WTC11 (cell line): ENCODE measurements at regions not wholly inside any gene's neighbourhood (a gene's known extent, or its start where the extent isn't known, plus 50 kb on each side); places are given as distances from the start of the nearest gene placed in this dataset.

Experiments
- ESRRA ChIP-seq: sonication (generic); formaldehyde crosslinking; IDR thresholded peaks from 2 replicates; pipeline ENCODE4 v1.8.1; 2022; ENCODE audit warnings: mild to moderate bottlenecking, missing genetic modification reagents, borderline replicate concordance
- FOXP1 ChIP-seq: sonication (generic); formaldehyde crosslinking; IDR thresholded peaks from 2 replicates; pipeline ENCODE4 v1.8.0; 2022; ENCODE audit warnings: missing genetic modification reagents, mild to moderate bottlenecking, moderate library complexity, borderline replicate concordance
- TP53 ChIP-seq: sonication (generic); formaldehyde crosslinking; IDR thresholded peaks from 2 replicates; pipeline ENCODE4 v1.8.1; 2023; ENCODE audit warnings: mild to moderate bottlenecking, missing genetic modification reagents
- ZBTB21 ChIP-seq: sonication (generic); formaldehyde crosslinking; IDR thresholded peaks from 2 replicates; pipeline ENCODE4 v1.8.1; 2023; ENCODE audit warnings: mild to moderate bottlenecking, missing genetic modification reagents, borderline replicate concordance
- TF ChIP-seq, protein P1 (sequence below): sonication (generic); formaldehyde crosslinking; IDR thresholded peaks from 2 replicates; pipeline ENCODE4 v1.8.1; 2023; ENCODE audit warnings: mild to moderate bottlenecking, missing genetic modification reagents, moderate library complexity
- TF ChIP-seq, protein P2 (sequence below): fragments of 200-600 bp; IDR thresholded peaks from 2 replicates; pipeline ENCODE4 v1.8.0; 2022; ENCODE audit warnings: antibody characterized with exemption
- TF ChIP-seq, protein P3 (sequence below): fragments of 250-450 bp; sonication (Bioruptor Pico); IDR thresholded peaks from 2 replicates; pipeline ENCODE4 v1.9.0; 2021; ENCODE audit warnings: mild to moderate bottlenecking
- TF ChIP-seq, protein P4 (sequence below): sonication (generic); formaldehyde crosslinking; IDR thresholded peaks from 2 replicates; pipeline ENCODE4 v1.8.0; 2022; ENCODE audit warnings: mild to moderate bottlenecking, missing genetic modification reagents

DNA sequence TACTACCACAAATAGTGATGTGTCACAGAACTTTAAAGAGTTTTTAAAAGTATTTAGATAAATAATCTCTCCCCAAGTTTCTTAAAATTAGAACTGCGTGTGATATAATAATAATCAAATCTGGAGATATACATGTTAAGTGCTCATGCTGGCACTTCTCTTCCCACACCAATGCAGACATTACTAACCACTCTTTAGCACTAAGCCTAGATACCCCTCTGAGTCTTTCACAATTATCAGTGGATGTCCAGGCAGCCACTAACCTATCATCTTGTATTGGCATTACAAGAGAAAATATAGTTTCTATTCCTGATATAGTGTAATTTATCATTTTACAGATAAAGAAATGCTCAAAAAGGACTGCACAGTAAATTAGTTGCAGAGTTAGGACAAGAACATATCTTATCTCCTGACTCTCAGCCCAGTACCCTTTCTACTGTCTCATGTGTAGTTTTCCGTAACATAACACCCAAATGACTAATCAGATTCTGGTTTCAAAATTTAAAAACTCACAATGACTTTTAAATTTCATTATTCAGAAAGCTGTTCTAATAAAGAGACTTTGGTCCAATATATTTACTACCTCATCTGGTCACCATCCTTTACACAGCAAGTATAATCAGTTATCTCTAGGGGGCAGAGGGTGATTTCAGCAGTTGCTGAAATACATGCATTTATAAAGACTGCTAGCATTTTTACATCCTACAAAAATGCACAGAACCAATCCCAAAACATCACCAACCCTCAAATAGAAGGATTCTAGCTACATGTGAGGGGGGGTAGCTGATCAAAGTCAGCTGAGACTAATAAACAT, 215.5 kb upstream of the MCHR2 start:
- TF ChIP-seq ZBTB21 (CRISPR knock-in tag) = no peak
- no peak for TF ChIP-seq FOXP1 (CRISPR knock-in tag)
- TF ChIP-seq, protein P1, sequence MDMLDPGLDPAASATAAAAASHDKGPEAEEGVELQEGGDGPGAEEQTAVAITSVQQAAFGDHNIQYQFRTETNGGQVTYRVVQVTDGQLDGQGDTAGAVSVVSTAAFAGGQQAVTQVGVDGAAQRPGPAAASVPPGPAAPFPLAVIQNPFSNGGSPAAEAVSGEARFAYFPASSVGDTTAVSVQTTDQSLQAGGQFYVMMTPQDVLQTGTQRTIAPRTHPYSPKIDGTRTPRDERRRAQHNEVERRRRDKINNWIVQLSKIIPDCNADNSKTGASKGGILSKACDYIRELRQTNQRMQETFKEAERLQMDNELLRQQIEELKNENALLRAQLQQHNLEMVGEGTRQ (CRISPR knock-in tag) = no peak
- TF ChIP-seq, protein P2, sequence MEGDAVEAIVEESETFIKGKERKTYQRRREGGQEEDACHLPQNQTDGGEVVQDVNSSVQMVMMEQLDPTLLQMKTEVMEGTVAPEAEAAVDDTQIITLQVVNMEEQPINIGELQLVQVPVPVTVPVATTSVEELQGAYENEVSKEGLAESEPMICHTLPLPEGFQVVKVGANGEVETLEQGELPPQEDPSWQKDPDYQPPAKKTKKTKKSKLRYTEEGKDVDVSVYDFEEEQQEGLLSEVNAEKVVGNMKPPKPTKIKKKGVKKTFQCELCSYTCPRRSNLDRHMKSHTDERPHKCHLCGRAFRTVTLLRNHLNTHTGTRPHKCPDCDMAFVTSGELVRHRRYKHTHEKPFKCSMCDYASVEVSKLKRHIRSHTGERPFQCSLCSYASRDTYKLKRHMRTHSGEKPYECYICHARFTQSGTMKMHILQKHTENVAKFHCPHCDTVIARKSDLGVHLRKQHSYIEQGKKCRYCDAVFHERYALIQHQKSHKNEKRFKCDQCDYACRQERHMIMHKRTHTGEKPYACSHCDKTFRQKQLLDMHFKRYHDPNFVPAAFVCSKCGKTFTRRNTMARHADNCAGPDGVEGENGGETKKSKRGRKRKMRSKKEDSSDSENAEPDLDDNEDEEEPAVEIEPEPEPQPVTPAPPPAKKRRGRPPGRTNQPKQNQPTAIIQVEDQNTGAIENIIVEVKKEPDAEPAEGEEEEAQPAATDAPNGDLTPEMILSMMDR = no peak
- TF ChIP-seq, protein P3, sequence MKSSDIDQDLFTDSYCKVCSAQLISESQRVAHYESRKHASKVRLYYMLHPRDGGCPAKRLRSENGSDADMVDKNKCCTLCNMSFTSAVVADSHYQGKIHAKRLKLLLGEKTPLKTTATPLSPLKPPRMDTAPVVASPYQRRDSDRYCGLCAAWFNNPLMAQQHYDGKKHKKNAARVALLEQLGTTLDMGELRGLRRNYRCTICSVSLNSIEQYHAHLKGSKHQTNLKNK (CRISPR knock-in tag) = no peak
- no peak for TF ChIP-seq TP53 (CRISPR knock-in tag)
- TF ChIP-seq, protein P4, sequence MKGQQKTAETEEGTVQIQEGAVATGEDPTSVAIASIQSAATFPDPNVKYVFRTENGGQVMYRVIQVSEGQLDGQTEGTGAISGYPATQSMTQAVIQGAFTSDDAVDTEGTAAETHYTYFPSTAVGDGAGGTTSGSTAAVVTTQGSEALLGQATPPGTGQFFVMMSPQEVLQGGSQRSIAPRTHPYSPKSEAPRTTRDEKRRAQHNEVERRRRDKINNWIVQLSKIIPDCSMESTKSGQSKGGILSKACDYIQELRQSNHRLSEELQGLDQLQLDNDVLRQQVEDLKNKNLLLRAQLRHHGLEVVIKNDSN (CRISPR knock-in tag) = no peak
- TF ChIP-seq ESRRA = no peak
